NT2/D1 (cell line): ENCODE measurements at regions not wholly inside any gene's neighbourhood (a gene's known extent, or its start where the extent isn't known, plus 50 kb on each side); places are given as distances from the start of the nearest gene placed in this dataset.
"Not testable (repeated sequence)": the region's sequence is repeated elsewhere in the genome, so short reads cannot be mapped to it uniquely, and the experiment has no call there.

Experiments
- SUZ12 ChIP-seq: IDR thresholded peaks from 2 replicates; pipeline ENCODE4 v1.6.1; 2011; ENCODE audit not compliant: insufficient read length, insufficient read depth; ENCODE audit errors: extremely low read depth
- YY1 ChIP-seq: IDR thresholded peaks from 2 replicates; pipeline ENCODE4 v1.6.1; 2011; ENCODE audit not compliant: insufficient read length, insufficient read depth
- ZNF274 ChIP-seq: IDR thresholded peaks from 2 replicates; pipeline ENCODE4 v1.6.1; 2011; ENCODE audit warnings: mild to moderate bottlenecking, low read depth, low read length

DNA sequence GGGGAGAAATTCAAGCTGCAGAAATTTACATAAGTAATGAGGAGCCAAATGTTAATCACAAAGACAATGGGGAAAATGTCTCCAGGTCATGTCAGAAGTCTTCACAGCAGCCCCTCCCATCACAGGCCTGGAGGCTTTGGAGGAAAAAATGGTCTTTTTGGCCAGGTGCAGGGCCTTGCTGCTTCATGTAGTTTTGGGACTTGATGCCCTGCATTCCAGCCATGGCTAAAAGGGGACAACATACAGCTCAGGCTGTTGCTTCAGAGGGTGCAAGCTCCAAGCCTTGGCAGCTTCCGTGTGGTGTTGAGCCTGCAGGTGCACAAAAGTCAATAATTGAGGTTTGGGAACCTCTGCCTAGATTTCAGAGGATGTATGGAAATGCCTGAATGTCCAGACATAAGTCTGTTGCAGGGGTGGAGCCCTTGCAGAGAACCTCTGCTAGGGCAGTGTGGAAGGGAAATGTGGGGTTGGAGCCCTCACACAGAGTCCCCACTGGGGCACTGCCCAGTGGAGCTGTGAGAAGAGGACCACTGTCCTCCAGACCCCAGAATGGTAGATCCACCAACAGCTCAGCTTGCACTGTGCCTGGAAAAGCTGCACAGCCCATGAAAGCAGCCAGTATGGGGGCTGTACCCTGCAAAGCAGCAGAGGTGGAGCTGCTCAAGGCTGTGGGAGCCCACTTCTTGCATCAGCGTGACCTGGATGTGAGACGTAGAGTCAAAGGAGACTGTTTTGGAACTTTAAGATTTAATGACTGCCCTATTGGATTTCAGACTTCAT lies 95.8 kb downstream of the KIF26A start:
- TF ChIP-seq ZNF274, YY1, SUZ12: not testable (repeated sequence)
